ENCODE measurements at regions not wholly inside any gene's neighbourhood (a gene's known extent, or its start where the extent isn't known, plus 50 kb on each side); places are given as distances from the start of the nearest gene placed in this dataset.

GRCh38 chr19:46919324-46919723 lies 58.5 kb downstream of the ARHGAP35 start:
- POLR2A ChIA-PET: no interaction called here
- no peak for FAIRE-seq
- Histone ChIP-seq H3K79me2 (ENCODE audit: control insufficient read depth, insufficient read depth, low read length) (peaks cover 55% of the 10 kb centered on the region), H3K27ac (ENCODE audit: insufficient read depth, low read depth, low read length) (no peak overlapping the region), H2AFZ (ENCODE audit: low read depth, low read length) (no peak overlapping the region), H3K27me3 (ENCODE audit: control insufficient read depth in 2 of 2, insufficient read depth in 2 of 2, low read length in 2 of 2) (no peaks in the 10 kb centered on the region), H4K20me1 (replicated peaks; ENCODE audit: control insufficient read depth, extremely low read depth, insufficient read depth, low read length) (no peaks in the 10 kb centered on the region), H3K4me1 (ENCODE audit: control insufficient read depth, extremely low read depth, insufficient read depth, low read length) (peaks cover 10% of the 10 kb centered on the region), H3K4me2 (ENCODE audit: insufficient read depth, low read length) (no peak overlapping the region), H3K9me1 (replicated peaks; ENCODE audit: control insufficient read depth, extremely low read depth, insufficient read depth, low read length) (no peaks in the 10 kb centered on the region), H3K4me3 (replicated peaks in 1 of 3; ENCODE audit: insufficient read depth in 1 of 3, low read depth in 1 of 3, low read length in 3 of 3) (no peak overlapping the region), H3K9me3 (replicated peaks; ENCODE audit: control insufficient read depth, insufficient read depth, low read length) (no peaks in the 10 kb centered on the region), H3K9ac (replicated peaks; ENCODE audit: extremely low read depth, insufficient read depth, low read length) (no peak overlapping the region), H3K36me3 (ENCODE audit: control insufficient read depth in 2 of 2, extremely low read depth in 1 of 2, insufficient read depth in 2 of 2, low read length in 2 of 2) (peaks cover 7 to 12% of the 10 kb centered on the region in 2 experiments)
- CTCF ChIA-PET: interaction anchor here (0.8 to 1.6 kb wide), 3 partner anchors 10 to 56 kb away, joined by 3 to 11 read pairs (median 4); no protein-coding TSS in a partner anchor
- BruUV-seq (replicated peaks): no TSS peak
- no peak for DNase-seq (ENCODE audit: low read depth, low spot score)
- TF ChIP-seq, protein P1, sequence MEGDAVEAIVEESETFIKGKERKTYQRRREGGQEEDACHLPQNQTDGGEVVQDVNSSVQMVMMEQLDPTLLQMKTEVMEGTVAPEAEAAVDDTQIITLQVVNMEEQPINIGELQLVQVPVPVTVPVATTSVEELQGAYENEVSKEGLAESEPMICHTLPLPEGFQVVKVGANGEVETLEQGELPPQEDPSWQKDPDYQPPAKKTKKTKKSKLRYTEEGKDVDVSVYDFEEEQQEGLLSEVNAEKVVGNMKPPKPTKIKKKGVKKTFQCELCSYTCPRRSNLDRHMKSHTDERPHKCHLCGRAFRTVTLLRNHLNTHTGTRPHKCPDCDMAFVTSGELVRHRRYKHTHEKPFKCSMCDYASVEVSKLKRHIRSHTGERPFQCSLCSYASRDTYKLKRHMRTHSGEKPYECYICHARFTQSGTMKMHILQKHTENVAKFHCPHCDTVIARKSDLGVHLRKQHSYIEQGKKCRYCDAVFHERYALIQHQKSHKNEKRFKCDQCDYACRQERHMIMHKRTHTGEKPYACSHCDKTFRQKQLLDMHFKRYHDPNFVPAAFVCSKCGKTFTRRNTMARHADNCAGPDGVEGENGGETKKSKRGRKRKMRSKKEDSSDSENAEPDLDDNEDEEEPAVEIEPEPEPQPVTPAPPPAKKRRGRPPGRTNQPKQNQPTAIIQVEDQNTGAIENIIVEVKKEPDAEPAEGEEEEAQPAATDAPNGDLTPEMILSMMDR (IDR thresholded peaks at IDR 0.05; ENCODE audit: extremely low read depth in 1 of 2, insufficient read depth in 1 of 2, low read depth in 1 of 2, low read length in 2 of 2): no peak
- TF ChIP-seq GATA2 (IDR thresholded peaks at IDR 0.05; ENCODE audit: insufficient read depth, insufficient read length, low read depth, low read length) (no peak), FOS (IDR thresholded peaks at IDR 0.05; ENCODE audit: borderline replicate concordance, insufficient read depth, low read length) (peak; percentile 33)
- dilution Hi-C loops (cut with MboI; ENCODE audit: extremely low pct_ligation_motif_present, low sequenced_read_pairs) (no loop called here), intact Hi-C loops (cut with micrococcal nuclease) (no loop called here)

GRCh38 chr19:46920362-46920761 lies 59.6 kb downstream of the ARHGAP35 start:
- Histone ChIP-seq H3K27me3 (ENCODE audit: control insufficient read depth in 2 of 2, insufficient read depth in 2 of 2, low read length in 2 of 2) (no peaks in the 10 kb centered on the region), H3K9me3 (replicated peaks; ENCODE audit: control insufficient read depth, insufficient read depth, low read length) (no peaks in the 10 kb centered on the region), H3K79me2 (ENCODE audit: control insufficient read depth, insufficient read depth, low read length) (peaks cover 47% of the 10 kb centered on the region), H3K4me1 (ENCODE audit: control insufficient read depth, extremely low read depth, insufficient read depth, low read length) (peaks cover 15% of the 10 kb centered on the region), H3K4me2 (ENCODE audit: insufficient read depth, low read length) (no peak overlapping the region), H3K9ac (replicated peaks; ENCODE audit: extremely low read depth, insufficient read depth, low read length) (no peak overlapping the region), H2AFZ (ENCODE audit: low read depth, low read length) (no peak overlapping the region), H3K9me1 (replicated peaks; ENCODE audit: control insufficient read depth, extremely low read depth, insufficient read depth, low read length) (no peaks in the 10 kb centered on the region), H3K36me3 (ENCODE audit: control insufficient read depth in 2 of 2, extremely low read depth in 1 of 2, insufficient read depth in 2 of 2, low read length in 2 of 2) (peaks cover 7 to 12% of the 10 kb centered on the region in 2 experiments), H3K4me3 (replicated peaks in 1 of 3; ENCODE audit: insufficient read depth in 1 of 3, low read depth in 1 of 3, low read length in 3 of 3) (no peak overlapping the region), H3K27ac (ENCODE audit: insufficient read depth, low read depth, low read length) (no peak overlapping the region), H4K20me1 (replicated peaks; ENCODE audit: control insufficient read depth, extremely low read depth, insufficient read depth, low read length) (no peaks in the 10 kb centered on the region)
- intact Hi-C loops (cut with micrococcal nuclease): no loop called here
- dilution Hi-C loops (cut with MboI; ENCODE audit: extremely low pct_ligation_motif_present, low sequenced_read_pairs): no loop called here
- no peak for TF ChIP-seq POLR2A (IDR thresholded peaks at IDR 0.05; ENCODE audit: low read depth, low read length)
- TF ChIP-seq GATA2 (IDR thresholded peaks at IDR 0.05; ENCODE audit: insufficient read depth, insufficient read length, low read depth, low read length): no peak
- no peak for TF ChIP-seq EZH2 (IDR thresholded peaks at IDR 0.05; ENCODE audit: borderline replicate concordance, low read depth, low read length, severe bottlenecking)
- TF ChIP-seq, protein P1 (IDR thresholded peaks at IDR 0.05; ENCODE audit: extremely low read depth in 1 of 2, insufficient read depth in 1 of 2, low read depth in 1 of 2, low read length in 2 of 2): no peak
- TF ChIP-seq FOS (IDR thresholded peaks at IDR 0.05; ENCODE audit: borderline replicate concordance, insufficient read depth, low read length): no peak
- TF ChIP-seq MYC (IDR thresholded peaks at IDR 0.05; ENCODE audit: low read depth, low read length): no peak
- TF ChIP-seq, protein P2, sequence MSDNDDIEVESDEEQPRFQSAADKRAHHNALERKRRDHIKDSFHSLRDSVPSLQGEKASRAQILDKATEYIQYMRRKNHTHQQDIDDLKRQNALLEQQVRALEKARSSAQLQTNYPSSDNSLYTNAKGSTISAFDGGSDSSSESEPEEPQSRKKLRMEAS (IDR thresholded peaks at IDR 0.05; ENCODE audit: insufficient read depth, insufficient read length): no peak
- TF ChIP-seq POLR2AphosphoS5 (IDR thresholded peaks at IDR 0.05; ENCODE audit: insufficient read depth, low read depth, low read length): no peak
- TF ChIP-seq JUN (IDR thresholded peaks at IDR 0.05; ENCODE audit: borderline replicate concordance, insufficient read depth, insufficient read length, low read depth): no peak
- FAIRE-seq (no peak), DNase-seq (ENCODE audit: low read depth, low spot score) (no peak)
- no TSS peak for BruUV-seq (replicated peaks)
- POLR2A ChIA-PET: no interaction called here
- CTCF ChIA-PET: interaction anchor here (1.0 to 1.6 kb wide), 3 partner anchors 9 to 57 kb away, joined by 3 to 11 read pairs (median 4); no protein-coding TSS in a partner anchor
